Adipocyte (in vitro differentiated cells): ENCODE measurements at regions not wholly inside any gene's neighbourhood (a gene's known extent, or its start where the extent isn't known, plus 50 kb on each side); places are given as distances from the start of the nearest gene placed in this dataset.
"Not testable (repeated sequence)": the region's sequence is repeated elsewhere in the genome, so short reads cannot be mapped to it uniquely, and the experiment has no call there.

Source experiments
- DNase-seq: peaks from one replicate; pipeline ENCODE4 v3.0.0-alpha.2; 2015; ENCODE audit warnings: low read depth
- H3K27me3 ChIP-seq: replicated peaks from 2 replicates; pipeline ENCODE4 v1.7.0; 2013; ENCODE audit warnings: mild to moderate bottlenecking, low read length, moderate library complexity; ENCODE audit not compliant: control insufficient read depth, insufficient read depth
- H3K36me3 ChIP-seq: 2 replicates; pipeline ENCODE4 v1.7.0; 2013; ENCODE audit warnings: low read length, mild to moderate bottlenecking, moderate library complexity; ENCODE audit not compliant: control insufficient read depth, insufficient read depth, severe bottlenecking
- H3K4me1 ChIP-seq: 2 replicates; pipeline ENCODE4 v1.7.0; 2013; ENCODE audit warnings: mild to moderate bottlenecking, low read length, moderate library complexity; ENCODE audit not compliant: control insufficient read depth, insufficient read depth
- H3K4me3 ChIP-seq: 2 replicates; pipeline ENCODE4 v1.7.0; 2013; ENCODE audit warnings: mild to moderate bottlenecking, low read length, moderate library complexity
- H3K9ac ChIP-seq: 2 replicates; pipeline ENCODE4 v1.7.0; 2013; ENCODE audit warnings: mild to moderate bottlenecking, low read length, moderate library complexity
- H3K9me3 ChIP-seq: 2 replicates; pipeline ENCODE4 v1.7.0; 2013; ENCODE audit warnings: mild to moderate bottlenecking, low read length, moderate library complexity; ENCODE audit not compliant: control insufficient read depth

DNA sequence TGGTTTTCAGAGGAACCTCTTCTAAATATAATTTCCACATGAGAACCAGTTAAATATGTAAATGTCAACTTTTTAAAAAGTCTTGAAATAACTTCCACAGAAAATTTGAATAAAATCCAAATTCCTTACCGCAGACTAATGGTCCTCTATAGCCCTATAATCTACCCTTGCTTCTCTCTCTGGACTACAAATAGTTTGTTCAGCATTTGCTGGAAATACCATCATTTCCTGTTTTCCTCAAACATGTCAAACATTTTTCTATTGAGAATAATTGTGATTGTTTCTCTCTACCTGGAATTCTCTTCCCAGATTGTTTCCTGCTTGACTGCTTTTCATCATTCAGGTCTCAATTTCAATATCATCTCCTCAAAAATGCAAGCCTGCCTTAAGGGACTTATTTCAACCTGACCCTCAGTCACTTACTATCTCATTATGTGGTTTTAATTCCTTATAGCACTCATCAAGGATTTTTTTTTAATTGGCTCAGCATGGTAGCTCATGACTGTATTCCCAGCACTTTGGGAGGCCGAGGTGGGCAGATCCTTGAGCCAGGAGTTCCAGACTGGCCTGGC is 898.9 kb upstream of the MIR17HG start:
- Histone ChIP-seq H3K4me1 (peaks cover 22% of the 10 kb centered on the region), H3K27me3 (no peaks in the 10 kb centered on the region), H3K9ac (no peak overlapping the region), H3K4me3 (no peak overlapping the region), H3K36me3 (no peaks in the 10 kb centered on the region), H3K9me3 (no peaks in the 10 kb centered on the region)
- DNase-seq = peak; percentile 12

DNA sequence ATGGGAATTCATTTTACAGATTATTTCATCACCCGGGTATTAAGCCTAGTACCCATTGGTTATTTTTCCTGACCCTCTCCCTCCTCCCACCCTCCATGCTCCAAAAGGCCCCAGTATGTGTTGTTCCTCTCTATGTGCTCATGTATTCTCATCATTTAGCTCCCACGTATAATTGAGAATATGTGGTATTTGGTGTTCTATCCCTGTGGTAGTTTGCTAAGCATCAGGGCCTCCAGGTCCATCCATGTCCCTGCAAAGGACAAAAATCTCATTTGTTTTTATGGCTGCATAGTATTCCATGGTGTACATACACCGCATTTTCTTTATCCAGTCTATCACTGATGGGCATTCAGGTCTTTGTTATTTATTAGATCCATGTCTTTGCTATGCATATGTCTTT is 894.1 kb upstream of the MIR17HG start:
- Histone ChIP-seq H3K4me3 (no peak overlapping the region), H3K27me3 (no peaks in the 10 kb centered on the region), H3K36me3 (no peaks in the 10 kb centered on the region), H3K4me1 (no peaks in the 10 kb centered on the region), H3K9ac (no peak overlapping the region), H3K9me3 (no peaks in the 10 kb centered on the region)
- no peak for DNase-seq

DNA sequence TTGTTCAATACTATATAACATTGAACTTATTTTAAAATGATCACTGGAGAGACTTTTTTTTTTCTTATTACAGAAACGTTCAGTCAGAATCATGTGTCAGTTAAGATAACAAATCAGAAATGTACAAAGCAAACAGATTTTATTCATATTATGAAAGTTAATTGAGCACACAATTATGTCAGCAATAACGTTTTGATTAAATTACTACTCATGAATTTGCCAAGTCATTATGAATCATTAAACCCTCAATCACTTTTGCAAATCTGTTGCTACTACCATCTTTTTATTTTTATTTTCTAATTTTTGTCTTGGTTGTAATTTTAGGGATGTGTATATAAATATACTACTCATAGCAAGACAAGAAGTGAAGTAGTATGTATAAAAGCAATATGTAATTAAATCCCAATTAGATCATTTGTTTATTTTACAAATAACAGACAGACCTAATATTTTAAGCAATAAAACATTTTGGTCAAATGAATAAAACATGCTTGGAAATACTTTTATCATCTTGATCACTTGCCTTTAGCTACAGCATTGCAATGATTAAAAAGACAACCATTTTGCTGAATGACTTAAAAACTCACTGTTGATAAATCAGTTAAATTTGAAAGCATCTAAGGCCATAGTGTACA is 893.4 kb upstream of the MIR17HG start:
- Histone ChIP-seq H3K27me3 (no peaks in the 10 kb centered on the region), H3K4me1 (no peaks in the 10 kb centered on the region), H3K9me3 (no peaks in the 10 kb centered on the region), H3K4me3 (no peak overlapping the region), H3K36me3 (no peaks in the 10 kb centered on the region), H3K9ac (no peak overlapping the region)
- DNase-seq = no peak

DNA sequence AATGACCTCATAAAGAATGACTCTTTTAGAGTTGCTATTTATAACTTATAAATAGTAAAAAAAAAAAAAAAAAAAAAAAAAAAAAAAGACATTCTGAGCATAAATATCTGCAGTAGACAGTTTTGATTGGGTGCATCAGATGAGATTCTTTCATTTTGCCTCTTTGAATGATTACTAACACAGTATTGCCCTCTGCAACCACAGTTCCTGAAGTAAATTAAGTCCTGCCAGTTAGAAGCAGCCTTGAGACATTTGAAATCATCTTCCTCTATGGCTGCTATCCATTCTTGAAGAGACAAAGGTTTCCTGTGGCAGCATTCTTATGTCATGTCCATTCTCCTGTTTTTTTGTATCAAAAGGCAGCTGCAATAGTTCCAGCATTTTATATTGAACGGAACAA is 892.4 kb upstream of the MIR17HG start:
- Histone ChIP-seq H3K36me3 (no peaks in the 10 kb centered on the region), H3K4me3 (no peak overlapping the region), H3K9ac (no peak overlapping the region), H3K9me3 (no peaks in the 10 kb centered on the region), H3K27me3 (no peaks in the 10 kb centered on the region), H3K4me1 (no peaks in the 10 kb centered on the region)
- no peak for DNase-seq

DNA sequence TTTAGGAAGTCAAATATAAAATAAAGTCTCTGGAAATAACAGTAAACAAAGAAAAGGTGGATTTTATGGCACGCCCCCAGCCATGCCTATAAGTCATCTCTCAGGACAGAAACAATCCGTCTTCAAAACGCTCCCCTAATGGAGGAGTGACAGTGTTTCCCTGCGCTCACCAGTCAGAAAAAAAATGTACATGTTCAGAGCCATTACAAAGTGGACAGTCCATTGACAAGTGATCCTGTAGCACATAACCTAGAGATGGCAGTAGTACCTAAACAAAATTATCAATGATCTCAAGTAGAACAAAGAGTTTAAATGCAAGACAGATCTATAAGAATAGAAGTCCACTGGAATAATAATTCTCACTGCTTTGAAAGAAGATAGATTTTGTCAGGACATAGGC is 891.7 kb upstream of the MIR17HG start:
- DNase-seq = no peak
- H3K27me3 ChIP-seq = no peaks in the 10 kb centered on the region
- H3K4me1 ChIP-seq = no peaks in the 10 kb centered on the region
- no peaks in the 10 kb centered on the region for H3K9me3 ChIP-seq
- no peak overlapping the region for H3K4me3 ChIP-seq
- no peak overlapping the region for H3K9ac ChIP-seq
- no peaks in the 10 kb centered on the region for H3K36me3 ChIP-seq

DNA sequence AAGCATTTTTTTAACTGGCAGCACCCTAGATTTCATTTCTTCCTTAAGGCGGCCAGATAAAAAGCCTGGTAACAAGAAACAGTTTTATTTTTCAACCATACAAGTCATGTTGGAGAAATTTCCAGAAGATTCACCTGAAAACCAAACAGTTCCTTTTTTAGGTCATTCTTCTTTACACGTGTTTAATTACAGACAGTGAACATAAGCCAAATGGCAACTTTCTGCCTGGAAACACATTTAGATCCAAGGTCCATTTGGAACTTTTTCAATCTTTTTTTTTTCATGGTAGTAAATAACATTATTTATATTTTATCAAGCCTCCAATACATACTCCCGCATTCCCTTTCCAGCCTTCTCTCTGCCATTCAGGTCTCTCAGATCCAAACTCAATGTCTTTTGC is 886.1 kb upstream of the MIR17HG start:
- Histone ChIP-seq H3K4me3 (no peak overlapping the region), H3K9ac (no peak overlapping the region), H3K36me3 (no peaks in the 10 kb centered on the region), H3K4me1 (no peaks in the 10 kb centered on the region), H3K27me3 (no peaks in the 10 kb centered on the region), H3K9me3 (no peaks in the 10 kb centered on the region)
- DNase-seq = no peak

DNA sequence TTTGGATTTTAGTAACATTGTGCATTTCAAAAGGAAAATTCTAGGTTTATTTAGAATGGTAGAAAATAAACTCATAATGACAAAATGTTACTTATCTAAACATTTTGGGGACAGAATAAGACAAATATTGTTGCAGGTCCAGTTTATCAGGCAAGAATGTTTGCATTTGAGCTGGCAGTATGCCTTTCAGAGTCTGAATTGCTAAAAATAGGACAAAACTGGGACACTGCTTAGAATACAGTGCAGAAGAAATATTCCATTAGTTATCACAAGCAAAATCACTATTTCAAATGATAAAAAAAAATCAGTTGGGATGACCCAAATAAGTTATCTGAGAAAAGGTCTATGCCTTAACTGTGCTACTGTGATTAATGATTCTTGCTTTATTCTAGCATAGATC is 870.3 kb upstream of the MIR17HG start:
- Histone ChIP-seq H3K4me3 (no peak overlapping the region), H3K4me1 (no peaks in the 10 kb centered on the region), H3K27me3 (no peaks in the 10 kb centered on the region), H3K9ac (no peak overlapping the region), H3K9me3 (peaks cover 5% of the 10 kb centered on the region), H3K36me3 (no peaks in the 10 kb centered on the region)
- peak; percentile 7 for DNase-seq

DNA sequence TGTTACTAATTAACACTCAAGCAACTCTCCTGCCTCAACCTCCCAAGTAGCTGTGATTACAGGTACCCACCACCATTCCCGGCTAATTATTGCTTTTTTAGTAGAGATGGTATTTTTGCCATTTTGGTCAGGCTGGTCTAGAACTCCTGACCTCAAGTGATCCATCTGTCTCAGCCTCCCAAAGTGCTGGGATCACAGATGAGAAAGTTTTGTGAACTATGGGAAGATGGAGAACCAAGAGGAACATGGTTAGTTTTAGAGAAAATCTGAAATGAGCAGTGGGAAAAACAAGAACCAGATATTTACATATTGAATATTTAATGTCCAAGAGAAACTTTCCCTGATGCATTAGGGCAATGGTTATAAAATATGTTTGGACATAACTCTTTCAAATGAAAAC is 863.6 kb upstream of the MIR17HG start:
- Histone ChIP-seq H3K9me3 (no peaks in the 10 kb centered on the region), H3K9ac (no peak overlapping the region), H3K36me3 (no peaks in the 10 kb centered on the region), H3K4me3 (no peak overlapping the region), H3K27me3 (no peaks in the 10 kb centered on the region), H3K4me1 (peaks cover 21% of the 10 kb centered on the region)
- no peak for DNase-seq

DNA sequence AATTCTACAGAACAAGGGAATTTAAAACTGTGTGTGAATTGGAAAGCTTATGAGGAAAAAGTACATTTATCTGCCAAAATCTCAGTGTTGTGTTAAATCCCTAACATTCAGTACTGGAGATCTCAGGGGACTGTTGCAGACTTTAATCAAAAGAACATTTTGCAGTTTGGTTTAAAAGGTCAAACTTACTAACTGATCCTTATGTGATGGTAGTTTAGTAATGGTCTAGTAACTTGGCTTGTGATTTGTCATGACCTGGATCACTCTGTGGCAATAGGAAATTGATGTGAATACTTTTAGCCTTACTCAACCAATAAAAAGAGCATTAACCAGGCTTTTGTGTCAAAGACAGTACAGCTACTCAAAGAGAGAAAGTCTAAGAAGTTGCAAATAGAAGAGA is 862.1 kb upstream of the MIR17HG start:
- H3K9ac ChIP-seq = peak overlapping the region; percentile 76
- peak; percentile 80 for DNase-seq
- no peaks in the 10 kb centered on the region for H3K27me3 ChIP-seq
- H3K4me3 ChIP-seq = peak overlapping the region; percentile 8
- H3K9me3 ChIP-seq = no peaks in the 10 kb centered on the region
- H3K36me3 ChIP-seq = no peaks in the 10 kb centered on the region
- peaks cover 21% of the 10 kb centered on the region for H3K4me1 ChIP-seq

DNA sequence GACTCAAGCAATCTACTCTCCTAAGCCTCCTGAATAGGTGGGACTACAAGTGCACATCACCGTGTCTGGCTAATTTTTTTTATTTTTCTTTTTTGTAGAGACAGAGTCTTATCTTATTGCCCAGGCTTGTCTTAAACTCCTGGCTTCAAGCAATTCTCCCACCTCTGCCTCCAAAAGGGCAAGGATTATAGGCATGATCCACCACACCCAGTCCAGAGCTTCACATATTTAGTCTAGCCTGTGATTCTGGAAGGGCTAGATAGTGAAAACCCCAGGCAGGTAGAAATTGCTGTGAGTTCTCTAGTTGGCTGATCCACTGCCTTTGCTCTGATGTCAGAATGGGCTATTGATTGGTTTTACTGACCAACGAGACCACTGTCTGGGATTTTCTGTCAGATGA is 854.6 kb upstream of the MIR17HG start:
- H3K36me3 ChIP-seq = no peaks in the 10 kb centered on the region
- H3K4me1 ChIP-seq = no peaks in the 10 kb centered on the region
- DNase-seq = no peak
- H3K4me3 ChIP-seq = no peak overlapping the region
- no peaks in the 10 kb centered on the region for H3K27me3 ChIP-seq
- peaks cover 15% of the 10 kb centered on the region for H3K9me3 ChIP-seq
- H3K9ac ChIP-seq = no peak overlapping the region

DNA sequence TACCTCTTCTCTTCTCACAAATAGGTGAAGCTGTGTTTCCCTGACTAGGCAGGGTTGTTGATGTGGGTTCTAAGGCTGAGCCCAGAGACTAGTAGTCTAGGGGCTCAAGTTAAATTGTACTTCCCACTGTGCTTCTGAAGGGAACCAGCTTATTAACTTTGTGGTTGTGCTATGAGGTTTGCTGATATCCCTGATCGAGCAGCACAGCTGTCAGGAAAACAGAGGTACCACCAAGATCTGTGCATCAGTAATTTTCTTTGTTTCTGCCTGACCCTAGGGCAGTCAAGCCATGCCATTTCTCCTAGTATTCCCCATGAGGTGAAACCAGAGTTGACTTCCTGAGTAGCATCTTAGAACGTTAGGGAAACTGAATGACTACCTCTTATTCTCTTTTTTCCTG is 853.8 kb upstream of the MIR17HG start:
- no peaks in the 10 kb centered on the region for H3K4me1 ChIP-seq
- DNase-seq = no peak
- H3K4me3 ChIP-seq = no peak overlapping the region
- H3K9ac ChIP-seq = no peak overlapping the region
- H3K27me3 ChIP-seq = no peaks in the 10 kb centered on the region
- no peaks in the 10 kb centered on the region for H3K36me3 ChIP-seq
- H3K9me3 ChIP-seq = peaks cover 15% of the 10 kb centered on the region

DNA sequence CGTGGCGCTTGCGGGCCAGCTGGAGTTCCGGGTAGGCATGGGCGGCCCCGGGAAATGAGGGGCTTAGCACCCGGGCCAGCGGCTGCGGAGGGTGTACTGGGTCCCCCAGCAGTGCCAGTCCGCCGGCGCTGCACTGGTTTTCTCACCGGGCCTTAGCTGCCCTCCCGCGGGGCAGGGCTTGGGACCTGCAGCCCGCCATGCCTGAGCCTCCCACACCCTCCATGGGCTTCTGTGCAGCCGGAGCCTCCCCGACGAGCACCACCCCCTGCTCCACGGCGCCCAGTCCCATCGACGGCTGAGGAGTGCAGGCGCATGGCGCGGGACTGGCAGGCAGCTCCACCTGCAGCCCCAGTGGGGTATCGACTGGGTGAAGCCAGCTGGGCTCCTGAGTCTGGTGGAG is 852.6 kb upstream of the MIR17HG start:
- not testable (repeated sequence) for H3K9ac ChIP-seq, H3K36me3 ChIP-seq, H3K27me3 ChIP-seq, H3K4me1 ChIP-seq, H3K4me3 ChIP-seq, DNase-seq
- H3K9me3 ChIP-seq = peaks cover 15% of the 10 kb centered on the region
